Upper lobe of right lung (tissue), 1 donor: ENCODE measurements at regions not wholly inside any gene's neighbourhood (a gene's known extent, or its start where the extent isn't known, plus 50 kb on each side); places are given as distances from the start of the nearest gene placed in this dataset.
A peak's percentile ranks its signal among the peaks of the same experiment; 100 is the strongest.
"Not testable (repeated sequence)": the region's sequence is repeated elsewhere in the genome, so short reads cannot be mapped to it uniquely, and the experiment has no call there.

Experiments
- ATAC-seq: fragments of 200-7000 bp; cut with Tn5 transposase; one replicate; pipeline ENCODE4 v1.9.1; 2020; ENCODE audit warnings: mild to moderate bottlenecking, moderate library complexity
- DNase-seq: peaks from one replicate; pipeline ENCODE4 v3.0.0-alpha.2; 2020
- H3K27ac ChIP-seq: fragments of 200-600 bp; one replicate; pipeline ENCODE4 v1.8.0; 2022
- H3K27me3 ChIP-seq: fragments of 200-600 bp; one replicate; pipeline ENCODE4 v1.8.0; 2022; ENCODE audit warnings: mild to moderate bottlenecking
- H3K36me3 ChIP-seq: fragments of 200-600 bp; one replicate; pipeline ENCODE4 v1.8.0; 2022
- H3K4me1 ChIP-seq: fragments of 200-600 bp; one replicate; pipeline ENCODE4 v1.8.0; 2022
- H3K4me3 ChIP-seq: fragments of 200-600 bp; one replicate; pipeline ENCODE4 v1.8.0; 2022; ENCODE audit warnings: mild to moderate bottlenecking
- H3K9me3 ChIP-seq: fragments of 200-600 bp; one replicate; pipeline ENCODE4 v1.8.0; 2022
- CTCF ChIP-seq: fragments of 200-600 bp; IDR thresholded peaks from one replicate; pipeline ENCODE4 v1.8.0; 2022; ENCODE audit warnings: antibody characterized with exemption
- intact Hi-C: fragments of 100-400 bp; cut with DNase I; formaldehyde crosslinking; loops from one replicate; pipeline ENCODE4 v1.11.0; 2022
- donor health status: DM: no; HTN: yes; CAD: no; lungs with severe emphysema.

- no peak for TF ChIP-seq CTCF
- Histone ChIP-seq H3K4me3 (no peak overlapping the region), H3K27me3 (no peaks in the 10 kb centered on the region), H3K4me1 (no peaks in the 10 kb centered on the region), H3K36me3 (no peaks in the 10 kb centered on the region), H3K27ac (no peak overlapping the region), H3K9me3 (no peaks in the 10 kb centered on the region)
- ATAC-seq: no peak
- intact Hi-C loops: no loop called here
- DNase-seq: no peak
These were observed 83.9 kb upstream of the RET start for GRCh38 chr10:42992957-42993390.

- H3K4me3 ChIP-seq, H3K9me3 ChIP-seq, H3K4me1 ChIP-seq, intact Hi-C loops, H3K36me3 ChIP-seq, DNase-seq, ATAC-seq, H3K27ac ChIP-seq, H3K27me3 ChIP-seq: not testable (repeated sequence)
These were observed 82.0 kb upstream of the RET start for GRCh38 chr10:42994909-42995308.

GRCh38 chr10:42995537-42995936 lies 81.3 kb upstream of the RET start:
- TF ChIP-seq CTCF: no peak
- Histone ChIP-seq H3K27ac (no peak overlapping the region), H3K27me3 (no peaks in the 10 kb centered on the region), H3K4me3 (no peak overlapping the region), H3K4me1 (no peaks in the 10 kb centered on the region), H3K36me3 (no peaks in the 10 kb centered on the region), H3K9me3 (no peaks in the 10 kb centered on the region)
- ATAC-seq (no peak), DNase-seq (no peak)
- intact Hi-C loops: no loop called here

GRCh38 chr10:42996588-42996987 lies 80.3 kb upstream of the RET start:
- no peaks in the 10 kb centered on the region for H3K4me1 ChIP-seq
- no peak for TF ChIP-seq CTCF
- no peaks in the 10 kb centered on the region for H3K9me3 ChIP-seq
- DNase-seq: peak; percentile 54
- intact Hi-C loops: no loop called here
- no peak overlapping the region for H3K4me3 ChIP-seq
- H3K36me3 ChIP-seq: no peaks in the 10 kb centered on the region
- no peak for ATAC-seq
- no peak overlapping the region for H3K27ac ChIP-seq
- H3K27me3 ChIP-seq: no peaks in the 10 kb centered on the region

- TF ChIP-seq CTCF: no peak
- DNase-seq (no peak), ATAC-seq (no peak)
- intact Hi-C loops: no loop called here
- Histone ChIP-seq H3K4me1 (no peaks in the 10 kb centered on the region), H3K27ac (no peak overlapping the region), H3K36me3 (no peaks in the 10 kb centered on the region), H3K27me3 (no peaks in the 10 kb centered on the region), H3K4me3 (no peak overlapping the region), H3K9me3 (no peaks in the 10 kb centered on the region)
These were observed 79.6 kb upstream of the RET start for GRCh38 chr10:42997151-42997848.

GRCh38 chr10:42997849-42998165 lies 79.1 kb upstream of the RET start:
- H3K27ac ChIP-seq: no peak overlapping the region
- no peaks in the 10 kb centered on the region for H3K9me3 ChIP-seq
- TF ChIP-seq CTCF: no peak
- ATAC-seq (no peak), DNase-seq (peak; percentile 40)
- intact Hi-C loops: no loop called here
- H3K27me3 ChIP-seq: no peaks in the 10 kb centered on the region
- no peaks in the 10 kb centered on the region for H3K36me3 ChIP-seq
- no peaks in the 10 kb centered on the region for H3K4me1 ChIP-seq
- H3K4me3 ChIP-seq: no peak overlapping the region
